ENCODE measurements at regions not wholly inside any gene's neighbourhood (a gene's known extent, or its start where the extent isn't known, plus 50 kb on each side); places are given as distances from the start of the nearest gene placed in this dataset.

- no peak for TF ChIP-seq EZH2 (IDR thresholded peaks at IDR 0.05; ENCODE audit: borderline replicate concordance, low read depth, low read length, severe bottlenecking)
- no peak for TF ChIP-seq CTCF (IDR thresholded peaks at IDR 0.05; ENCODE audit: borderline replicate concordance, extremely low read depth, low read length, poor library complexity, severe bottlenecking)
- no peaks in the 10 kb centered on the region for H3K36me3 ChIP-seq (ENCODE audit: insufficient read depth, low read length)
- H3K27me3 ChIP-seq (ENCODE audit: insufficient read depth, low read length, poor library complexity) = peaks cover 10% of the 10 kb centered on the region
- no peaks in the 10 kb centered on the region for H3K79me2 ChIP-seq (ENCODE audit: insufficient read depth, low read length)
- H3K4me2 ChIP-seq (ENCODE audit: insufficient read depth, low read length) = no peak overlapping the region
- no peaks in the 10 kb centered on the region for H3K9me3 ChIP-seq (ENCODE audit: insufficient read depth, low read length, severe bottlenecking)
- H3K27ac ChIP-seq (ENCODE audit: low read length) = no peak overlapping the region
- ATAC-seq (ENCODE audit: insufficient read depth, low read depth) (no peak), DNase-seq (no peak)
- H3K4me3 ChIP-seq (ENCODE audit: low read depth in 1 of 2, low read length in 2 of 2) = no peak overlapping the region
- no peaks in the 10 kb centered on the region for H4K20me1 ChIP-seq (ENCODE audit: insufficient read depth, low read length)
- H3K9ac ChIP-seq (ENCODE audit: low read depth, low read length) = no peak overlapping the region
- H2AFZ ChIP-seq (ENCODE audit: low read depth, low read length) = no peak overlapping the region
- H3K4me1 ChIP-seq (ENCODE audit: insufficient read depth, low read length) = no peaks in the 10 kb centered on the region
Observed at GRCh38 chr3:5464649-5465048, 277.1 kb downstream of the EDEM1 start.

GRCh38 chr3:5465183-5465582 is 277.7 kb downstream of the EDEM1 start:
- no peak for ATAC-seq (ENCODE audit: insufficient read depth, low read depth)
- Histone ChIP-seq H2AFZ (ENCODE audit: low read depth, low read length) (no peak overlapping the region), H3K4me3 (ENCODE audit: low read depth in 1 of 2, low read length in 2 of 2) (no peak overlapping the region), H3K4me2 (ENCODE audit: insufficient read depth, low read length) (no peak overlapping the region), H3K9ac (ENCODE audit: low read depth, low read length) (no peak overlapping the region), H3K36me3 (ENCODE audit: insufficient read depth, low read length) (no peaks in the 10 kb centered on the region), H3K79me2 (ENCODE audit: insufficient read depth, low read length) (no peaks in the 10 kb centered on the region), H3K4me1 (ENCODE audit: insufficient read depth, low read length) (no peaks in the 10 kb centered on the region), H3K27ac (ENCODE audit: low read length) (no peak overlapping the region), H3K27me3 (ENCODE audit: insufficient read depth, low read length, poor library complexity) (peaks cover 10% of the 10 kb centered on the region), H4K20me1 (ENCODE audit: insufficient read depth, low read length) (no peaks in the 10 kb centered on the region), H3K9me3 (ENCODE audit: insufficient read depth, low read length, severe bottlenecking) (no peaks in the 10 kb centered on the region)
- no peak for DNase-seq
- TF ChIP-seq EZH2 (IDR thresholded peaks at IDR 0.05; ENCODE audit: borderline replicate concordance, low read depth, low read length, severe bottlenecking) (no peak), CTCF (IDR thresholded peaks at IDR 0.05; ENCODE audit: borderline replicate concordance, extremely low read depth, low read length, poor library complexity, severe bottlenecking) (no peak)

- H4K20me1 ChIP-seq (ENCODE audit: insufficient read depth, low read length) = no peaks in the 10 kb centered on the region
- H3K27me3 ChIP-seq (ENCODE audit: insufficient read depth, low read length, poor library complexity) = peaks cover 10% of the 10 kb centered on the region
- TF ChIP-seq CTCF (IDR thresholded peaks at IDR 0.05; ENCODE audit: borderline replicate concordance, extremely low read depth, low read length, poor library complexity, severe bottlenecking) = no peak
- TF ChIP-seq EZH2 (IDR thresholded peaks at IDR 0.05; ENCODE audit: borderline replicate concordance, low read depth, low read length, severe bottlenecking) = no peak
- no peak overlapping the region for H3K27ac ChIP-seq (ENCODE audit: low read length)
- DNase-seq (no peak), ATAC-seq (ENCODE audit: insufficient read depth, low read depth) (no peak)
- no peak overlapping the region for H3K4me3 ChIP-seq (ENCODE audit: low read depth in 1 of 2, low read length in 2 of 2)
- no peaks in the 10 kb centered on the region for H3K9me3 ChIP-seq (ENCODE audit: insufficient read depth, low read length, severe bottlenecking)
- H3K9ac ChIP-seq (ENCODE audit: low read depth, low read length) = no peak overlapping the region
- H2AFZ ChIP-seq (ENCODE audit: low read depth, low read length) = no peak overlapping the region
- H3K79me2 ChIP-seq (ENCODE audit: insufficient read depth, low read length) = no peaks in the 10 kb centered on the region
- H3K4me1 ChIP-seq (ENCODE audit: insufficient read depth, low read length) = no peaks in the 10 kb centered on the region
- H3K36me3 ChIP-seq (ENCODE audit: insufficient read depth, low read length) = no peaks in the 10 kb centered on the region
- H3K4me2 ChIP-seq (ENCODE audit: insufficient read depth, low read length) = no peak overlapping the region
Observed at GRCh38 chr3:5466065-5466464, 278.6 kb downstream of the EDEM1 start.

- Histone ChIP-seq H3K4me1 (ENCODE audit: insufficient read depth, low read length) (no peaks in the 10 kb centered on the region), H2AFZ (ENCODE audit: low read depth, low read length) (no peak overlapping the region), H3K9ac (ENCODE audit: low read depth, low read length) (no peak overlapping the region), H4K20me1 (ENCODE audit: insufficient read depth, low read length) (no peaks in the 10 kb centered on the region), H3K27ac (ENCODE audit: low read length) (no peak overlapping the region), H3K4me3 (ENCODE audit: low read depth in 1 of 2, low read length in 2 of 2) (no peak overlapping the region), H3K9me3 (ENCODE audit: insufficient read depth, low read length, severe bottlenecking) (no peaks in the 10 kb centered on the region), H3K36me3 (ENCODE audit: insufficient read depth, low read length) (no peaks in the 10 kb centered on the region), H3K27me3 (ENCODE audit: insufficient read depth, low read length, poor library complexity) (peaks cover 10% of the 10 kb centered on the region), H3K79me2 (ENCODE audit: insufficient read depth, low read length) (no peaks in the 10 kb centered on the region), H3K4me2 (ENCODE audit: insufficient read depth, low read length) (no peak overlapping the region)
- DNase-seq (no peak), ATAC-seq (ENCODE audit: insufficient read depth, low read depth) (no peak)
- TF ChIP-seq EZH2 (IDR thresholded peaks at IDR 0.05; ENCODE audit: borderline replicate concordance, low read depth, low read length, severe bottlenecking) = no peak
- no peak for TF ChIP-seq CTCF (IDR thresholded peaks at IDR 0.05; ENCODE audit: borderline replicate concordance, extremely low read depth, low read length, poor library complexity, severe bottlenecking)
Observed at GRCh38 chr3:5466717-5467116, 279.2 kb downstream of the EDEM1 start.

All from DND-41 (cell line).